IMR-90 (cell line): ENCODE measurements at regions not wholly inside any gene's neighbourhood (a gene's known extent, or its start where the extent isn't known, plus 50 kb on each side); places are given as distances from the start of the nearest gene placed in this dataset.

Experiments
- ATAC-seq: fragments of 200-7000 bp; cut with Tn5 transposase; 2 replicates; pipeline ENCODE4 v1.9.1; 2020; ENCODE audit warnings: low read depth, mild to moderate bottlenecking, moderate library complexity
- BruUV-seq: library from RNA; stranded (reverse); fragments of 400-500 nt; replicated peaks from 2 replicates; lab custom pipeline; 2021; lab: Mats Ljungman, UMichigan
- CTCF ChIA-PET: fragments of 300-600 bp; formaldehyde crosslinking; extraction: SDS; loops from one replicate; lab custom pipeline; 2021; ENCODE audit warnings: antibody characterized with exemption; lab: Yijun Ruan, JAX
- POLR2A ChIA-PET: fragments of 300-600 bp; sonication (Branson Sonifier 250); formaldehyde crosslinking; loops from one replicate; lab custom pipeline; 2022; ENCODE audit warnings: antibody characterized with exemption; ENCODE audit not compliant: unreplicated experiment; lab: Charles Lee
- DNase-seq: peaks from one replicate; pipeline ENCODE4 v3.0.0; 2013
- H2AFZ ChIP-seq: replicated peaks from 2 replicates; pipeline ENCODE3; 2013; ENCODE audit warnings: low read length, mild to moderate bottlenecking; ENCODE audit not compliant: poor library complexity
- H2AK5ac ChIP-seq: 2 replicates; pipeline ENCODE4 v1.6.1; 2013; ENCODE audit warnings: low read depth, low read length, inconsistent platforms
- H2AK9ac ChIP-seq: replicated peaks from 2 replicates; pipeline ENCODE3; 2013; ENCODE audit warnings: mild to moderate bottlenecking, low read depth, low read length, moderate library complexity; ENCODE audit not compliant: poor library complexity
- H2BK120ac ChIP-seq: 2 replicates; pipeline ENCODE4 v1.6.1; 2013; ENCODE audit warnings: low read depth, low read length, inconsistent platforms
- H2BK15ac ChIP-seq: 3 replicates; pipeline ENCODE4 v1.6.1; 2013; ENCODE audit warnings: low read depth, low read length, inconsistent platforms
- H2BK20ac ChIP-seq: 2 replicates; pipeline ENCODE4 v1.6.1; 2013; ENCODE audit warnings: low read depth, mild to moderate bottlenecking, inconsistent platforms, low read length, moderate library complexity
- H2BK5ac ChIP-seq: 2 replicates; pipeline ENCODE4 v1.6.1; 2013; ENCODE audit warnings: mild to moderate bottlenecking, low read depth, low read length, inconsistent platforms; ENCODE audit not compliant: poor library complexity, severe bottlenecking
- H3K14ac ChIP-seq: replicated peaks from 2 replicates; pipeline ENCODE4 v1.6.1; 2013; ENCODE audit warnings: low read depth, low read length, inconsistent platforms
- H3K18ac ChIP-seq: 2 replicates; pipeline ENCODE4 v1.6.1; 2013; ENCODE audit warnings: low read depth, low read length, control low read depth
- H3K23ac ChIP-seq: 2 replicates; pipeline ENCODE4 v1.6.1; 2013; ENCODE audit warnings: low read depth, low read length, inconsistent platforms
- H3K27ac ChIP-seq: 2 replicates; pipeline ENCODE4 v1.5.1; 2013; ENCODE audit warnings: mild to moderate bottlenecking, control low read depth, low read length; ENCODE audit not compliant: insufficient read depth
- H3K27me3 ChIP-seq: 2 replicates; pipeline ENCODE4 v1.6.1; 2013; ENCODE audit warnings: low read length; ENCODE audit not compliant: control insufficient read depth, insufficient read depth
- H3K36me3 ChIP-seq: 2 replicates; pipeline ENCODE4 v1.6.1; 2013; ENCODE audit warnings: low read length, mixed read lengths; ENCODE audit not compliant: control insufficient read depth, insufficient read depth
- H3K4ac ChIP-seq: 2 replicates; pipeline ENCODE4 v1.6.1; 2013; ENCODE audit warnings: low read depth, low read length, inconsistent platforms
- H3K4me1 ChIP-seq: 2 replicates; pipeline ENCODE4 v1.6.1; 2013; ENCODE audit warnings: low read length, mixed read lengths; ENCODE audit not compliant: control insufficient read depth, insufficient read depth
- H3K4me2 ChIP-seq: 2 replicates; pipeline ENCODE4 v1.6.1; 2013; ENCODE audit warnings: low read depth, mild to moderate bottlenecking, control low read depth, low read length, moderate library complexity
- H3K4me3 ChIP-seq: 2 replicates; pipeline ENCODE4 v1.5.1; 2013; ENCODE audit warnings: low read depth, mild to moderate bottlenecking, control low read depth, low read length, moderate library complexity; ENCODE audit not compliant: insufficient read depth
- H3K56ac ChIP-seq: 2 replicates; pipeline ENCODE4 v1.6.1; 2013; ENCODE audit warnings: low read length, inconsistent platforms; ENCODE audit not compliant: insufficient read depth; ENCODE audit errors: extremely low read depth
- H3K79me1 ChIP-seq, 2 experiments: 2 replicates each; pipeline ENCODE4 v1.6.1; 2013; ENCODE audit warnings: low read length in 2 of 2, inconsistent platforms in 1 of 2, low read depth in 1 of 2
- H3K9ac ChIP-seq: 2 replicates; pipeline ENCODE4 v1.6.1; 2013; ENCODE audit warnings: low read depth, low read length, control low read depth
- H3K9me1 ChIP-seq: 2 replicates; pipeline ENCODE4 v1.6.1; 2013; ENCODE audit warnings: low read length, inconsistent platforms; ENCODE audit not compliant: insufficient read depth
- H3K9me3 ChIP-seq: 2 replicates; pipeline ENCODE4 v1.6.1; 2013; ENCODE audit warnings: low read length; ENCODE audit not compliant: control insufficient read depth, insufficient read depth
- H4K20me1 ChIP-seq: 2 replicates; pipeline ENCODE4 v1.6.1; 2013; ENCODE audit warnings: low read length, inconsistent platforms; ENCODE audit not compliant: insufficient read depth
- H4K5ac ChIP-seq: 2 replicates; pipeline ENCODE4 v1.6.1; 2013; ENCODE audit warnings: mild to moderate bottlenecking, low read depth, low read length, control low read depth
- H4K8ac ChIP-seq, 2 experiments: 2 replicates each; pipeline ENCODE4 v1.6.1; 2013; ENCODE audit warnings: low read depth in 2 of 2, low read length in 2 of 2, control low read depth in 1 of 2, inconsistent platforms in 1 of 2
- H4K91ac ChIP-seq: 2 replicates; pipeline ENCODE4 v1.6.1; 2013; ENCODE audit warnings: low read depth, low read length, inconsistent platforms; ENCODE audit not compliant: insufficient read depth
- BHLHE40 ChIP-seq: fragments of 150-350 bp; IDR thresholded peaks from 2 replicates; pipeline ENCODE4 v1.6.1; 2016; ENCODE audit warnings: mild to moderate bottlenecking, low read depth, low read length
- CEBPB ChIP-seq: IDR thresholded peaks from 2 replicates; pipeline ENCODE4 v1.6.1; 2012; ENCODE audit warnings: low read depth, low read length, improper control_type of control experiment
- CHD1 ChIP-seq: IDR thresholded peaks from 2 replicates; pipeline ENCODE4 v1.6.1; 2012; ENCODE audit warnings: low read depth, low read length, improper control_type of control experiment
- FOS ChIP-seq: fragments of 150-350 bp; IDR thresholded peaks from 2 replicates; pipeline ENCODE4 v1.6.1; 2016; ENCODE audit warnings: low read depth, low read length
- MAZ ChIP-seq: IDR thresholded peaks from 2 replicates; pipeline ENCODE4 v1.6.1; 2012; ENCODE audit warnings: low read depth, mild to moderate bottlenecking, low read length, improper control_type of control experiment, moderate library complexity, borderline replicate concordance
- MXI1 ChIP-seq: IDR thresholded peaks from 2 replicates; pipeline ENCODE4 v1.6.1; 2012; ENCODE audit warnings: low read depth, mild to moderate bottlenecking, low read length, moderate library complexity, borderline replicate concordance
- POLR2A ChIP-seq: IDR thresholded peaks from 2 replicates; pipeline ENCODE4 v1.6.1; 2012; ENCODE audit warnings: mild to moderate bottlenecking, low read depth, low read length
- RCOR1 ChIP-seq: IDR thresholded peaks from 2 replicates; pipeline ENCODE4 v1.6.1; 2012; ENCODE audit warnings: mild to moderate bottlenecking, low read length, improper control_type of control experiment; ENCODE audit not compliant: insufficient replicate concordance
- RFX5 ChIP-seq: IDR thresholded peaks from 2 replicates; pipeline ENCODE4 v1.8.0; 2012; ENCODE audit warnings: low read depth, mild to moderate bottlenecking, low read length, moderate library complexity
- SMC3 ChIP-seq: fragments of 150-350 bp; IDR thresholded peaks from 2 replicates; pipeline ENCODE4 v1.6.1; 2016; ENCODE audit warnings: low read depth, mild to moderate bottlenecking, antibody characterized with exemption, low read length, moderate library complexity
- dilution Hi-C: fragments of 300-500 bp; cut with HindIII; formaldehyde crosslinking; loops from one replicate; pipeline ENCODE4 v1.14.3; 2018; ENCODE audit warnings: low sequenced_read_pairs; ENCODE audit not compliant: unreplicated experiment
- in situ Hi-C: fragments of 300-500 bp; cut with MboI; formaldehyde crosslinking; loops from 3 replicates; pipeline ENCODE4 v1.14.3; 2019; ENCODE audit warnings: low sequenced_read_pairs, inconsistent platforms, mixed read lengths
- intact Hi-C: fragments of 100-400 bp; cut with micrococcal nuclease; formaldehyde crosslinking; loops from 2 replicates; pipeline ENCODE4 v1.10.0; 2022
- TF ChIP-seq, protein P1 (sequence below): fragments of 150-350 bp; IDR thresholded peaks from 2 replicates; pipeline ENCODE4 v1.6.1; 2016; ENCODE audit warnings: low read depth, mild to moderate bottlenecking, low read length, moderate library complexity, borderline replicate concordance
- TF ChIP-seq, protein P2 (sequence below): fragments of 150-350 bp; IDR thresholded peaks from 2 replicates; pipeline ENCODE4 v1.6.1; 2017; ENCODE audit warnings: mild to moderate bottlenecking, antibody characterized with exemption, low read length, low read depth
- TF ChIP-seq, protein P3 (sequence below): conservative IDR thresholded peaks from 2 replicates; pipeline ENCODE4 v1.5.1; 2012; ENCODE audit warnings: mild to moderate bottlenecking, low read depth, low read length, improper control_type of control experiment

DNA sequence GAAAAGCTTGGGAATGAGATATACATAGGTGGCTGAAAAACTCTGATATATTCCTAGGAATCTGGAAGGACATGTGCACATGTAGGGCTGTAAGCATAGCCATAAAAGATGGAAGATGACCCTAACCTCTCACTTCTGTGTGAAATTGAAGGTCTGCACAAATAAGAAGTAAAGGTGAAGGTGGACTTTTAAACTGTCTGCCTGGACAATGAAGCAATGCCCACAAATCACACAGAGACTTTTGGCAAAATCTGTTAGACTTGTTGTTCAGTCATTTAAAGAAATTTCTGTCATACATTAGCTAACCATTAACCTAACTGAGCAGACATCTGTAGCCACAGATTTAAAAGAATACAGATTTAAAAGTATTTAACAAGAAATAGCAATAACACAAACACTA is 65.3 kb upstream of the CCDC178 start:
- no peaks in the 10 kb centered on the region for H3K4me1 ChIP-seq
- no peak overlapping the region for H3K18ac ChIP-seq
- H2AK5ac ChIP-seq = no peak overlapping the region
- H3K27ac ChIP-seq = no peak overlapping the region
- no peak overlapping the region for H3K56ac ChIP-seq
- H4K91ac ChIP-seq = no peak overlapping the region
- TF ChIP-seq, protein P1, sequence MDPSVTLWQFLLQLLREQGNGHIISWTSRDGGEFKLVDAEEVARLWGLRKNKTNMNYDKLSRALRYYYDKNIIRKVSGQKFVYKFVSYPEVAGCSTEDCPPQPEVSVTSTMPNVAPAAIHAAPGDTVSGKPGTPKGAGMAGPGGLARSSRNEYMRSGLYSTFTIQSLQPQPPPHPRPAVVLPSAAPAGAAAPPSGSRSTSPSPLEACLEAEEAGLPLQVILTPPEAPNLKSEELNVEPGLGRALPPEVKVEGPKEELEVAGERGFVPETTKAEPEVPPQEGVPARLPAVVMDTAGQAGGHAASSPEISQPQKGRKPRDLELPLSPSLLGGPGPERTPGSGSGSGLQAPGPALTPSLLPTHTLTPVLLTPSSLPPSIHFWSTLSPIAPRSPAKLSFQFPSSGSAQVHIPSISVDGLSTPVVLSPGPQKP = no peak
- TF ChIP-seq MXI1 = no peak
- TF ChIP-seq SMC3 = no peak
- no peak for TF ChIP-seq POLR2A
- no peak for TF ChIP-seq CEBPB
- TF ChIP-seq RCOR1 = no peak
- TF ChIP-seq, protein P2, sequence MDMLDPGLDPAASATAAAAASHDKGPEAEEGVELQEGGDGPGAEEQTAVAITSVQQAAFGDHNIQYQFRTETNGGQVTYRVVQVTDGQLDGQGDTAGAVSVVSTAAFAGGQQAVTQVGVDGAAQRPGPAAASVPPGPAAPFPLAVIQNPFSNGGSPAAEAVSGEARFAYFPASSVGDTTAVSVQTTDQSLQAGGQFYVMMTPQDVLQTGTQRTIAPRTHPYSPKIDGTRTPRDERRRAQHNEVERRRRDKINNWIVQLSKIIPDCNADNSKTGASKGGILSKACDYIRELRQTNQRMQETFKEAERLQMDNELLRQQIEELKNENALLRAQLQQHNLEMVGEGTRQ = no peak
- TF ChIP-seq CHD1 = no peak
- no peak for TF ChIP-seq RFX5
- TF ChIP-seq BHLHE40 = no peak
- TF ChIP-seq FOS = no peak
- no peak for TF ChIP-seq MAZ
- TF ChIP-seq, protein P3, sequence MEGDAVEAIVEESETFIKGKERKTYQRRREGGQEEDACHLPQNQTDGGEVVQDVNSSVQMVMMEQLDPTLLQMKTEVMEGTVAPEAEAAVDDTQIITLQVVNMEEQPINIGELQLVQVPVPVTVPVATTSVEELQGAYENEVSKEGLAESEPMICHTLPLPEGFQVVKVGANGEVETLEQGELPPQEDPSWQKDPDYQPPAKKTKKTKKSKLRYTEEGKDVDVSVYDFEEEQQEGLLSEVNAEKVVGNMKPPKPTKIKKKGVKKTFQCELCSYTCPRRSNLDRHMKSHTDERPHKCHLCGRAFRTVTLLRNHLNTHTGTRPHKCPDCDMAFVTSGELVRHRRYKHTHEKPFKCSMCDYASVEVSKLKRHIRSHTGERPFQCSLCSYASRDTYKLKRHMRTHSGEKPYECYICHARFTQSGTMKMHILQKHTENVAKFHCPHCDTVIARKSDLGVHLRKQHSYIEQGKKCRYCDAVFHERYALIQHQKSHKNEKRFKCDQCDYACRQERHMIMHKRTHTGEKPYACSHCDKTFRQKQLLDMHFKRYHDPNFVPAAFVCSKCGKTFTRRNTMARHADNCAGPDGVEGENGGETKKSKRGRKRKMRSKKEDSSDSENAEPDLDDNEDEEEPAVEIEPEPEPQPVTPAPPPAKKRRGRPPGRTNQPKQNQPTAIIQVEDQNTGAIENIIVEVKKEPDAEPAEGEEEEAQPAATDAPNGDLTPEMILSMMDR = no peak
- dilution Hi-C loops (no loop called here), intact Hi-C loops (loop anchor here (10.0 kb wide), 1 partner anchor 259 kb away; no protein-coding TSS in a partner anchor), in situ Hi-C loops (no loop called here)
- H2BK5ac ChIP-seq = no peak overlapping the region
- no peaks in the 10 kb centered on the region for H4K20me1 ChIP-seq
- BruUV-seq = no TSS peak
- H3K4me3 ChIP-seq = no peak overlapping the region
- no peak overlapping the region for H2BK15ac ChIP-seq
- no peak for DNase-seq
- H2BK120ac ChIP-seq = no peak overlapping the region
- H2AK9ac ChIP-seq = no peak overlapping the region
- H3K9me1 ChIP-seq = no peaks in the 10 kb centered on the region
- no peak overlapping the region for H3K9ac ChIP-seq
- CTCF ChIA-PET = no interaction called here
- no peak for ATAC-seq
- no peak overlapping the region for H3K14ac ChIP-seq
- H3K4me2 ChIP-seq = no peak overlapping the region
- no peak overlapping the region for H3K23ac ChIP-seq
- H4K5ac ChIP-seq = no peak overlapping the region
- H2BK20ac ChIP-seq = no peak overlapping the region
- POLR2A ChIA-PET = no interaction called here
- H3K9me3 ChIP-seq = no peaks in the 10 kb centered on the region
- no peaks in the 10 kb centered on the region for H3K79me1 ChIP-seq
- no peak overlapping the region for H2AFZ ChIP-seq
- no peaks in the 10 kb centered on the region for H3K36me3 ChIP-seq
- H3K4ac ChIP-seq = no peak overlapping the region
- H4K8ac ChIP-seq = no peak overlapping the region
- no peaks in the 10 kb centered on the region for H3K27me3 ChIP-seq
